Right atrium auricular region (tissue), 2 donors: ENCODE measurements at regions not wholly inside any gene's neighbourhood (a gene's known extent, or its start where the extent isn't known, plus 50 kb on each side); places are given as distances from the start of the nearest gene placed in this dataset.

Experiments
- DNase-seq: peaks from one replicate; pipeline ENCODE4 v3.0.0-alpha.2; 2019; ENCODE audit warnings: low spot score
- H3K27ac ChIP-seq, 2 donors: fragments of 200-600 bp; sonication (generic); 1 replicate in 1 of 2; 2 replicates in 1 of 2; pipeline ENCODE4 v1.5.1; 2016 to 2019
- H3K27me3 ChIP-seq, 2 donors: fragments of 200-600 bp; sonication (generic); one replicate each; pipeline versions ENCODE4 v1.5.1 to v1.6.0; 2017 to 2019
- H3K36me3 ChIP-seq: fragments of 200-600 bp; sonication (generic); one replicate; pipeline ENCODE4 v1.5.1; 2016
- H3K4me1 ChIP-seq, 2 donors: fragments of 200-600 bp; sonication (generic); one replicate each; pipeline versions ENCODE4 v1.5.1 to v1.6.0; 2017 to 2019
- H3K4me3 ChIP-seq, 2 donors: fragments of 200-600 bp; sonication (generic); 1 replicate in 1 of 2; 2 replicates in 1 of 2; pipeline ENCODE4 v1.5.1; 2017 to 2019; ENCODE audit warnings: mild to moderate bottlenecking in 1 of 2, moderate library complexity in 1 of 2
- H3K9me3 ChIP-seq, 2 donors: fragments of 200-600 bp; sonication (generic); one replicate each; pipeline ENCODE4 v1.5.1; 2019
- CTCF ChIP-seq, 2 donors: fragments of 200-600 bp; sonication (generic); IDR thresholded peaks; one replicate each; pipeline ENCODE4 v1.5.1; 2019; ENCODE audit warnings: antibody characterized with exemption in 2 of 2

- TF ChIP-seq CTCF (IDR thresholded peaks at IDR 0.05): no peak
- Histone ChIP-seq H3K4me3 (no peak overlapping the region), H3K4me1 (no peaks in the 10 kb centered on the region)
Observed at GRCh38 chr12:87784350-87784749, 244.9 kb downstream of the C12orf50 start.

GRCh38 chr12:87783467-87783866, 245.7 kb downstream of the C12orf50 start:
- DNase-seq: no peak
- Histone ChIP-seq H3K9me3 (no peaks in the 10 kb centered on the region), H3K27ac (no peak overlapping the region), H3K4me3 (no peak overlapping the region), H3K27me3 (no peaks in the 10 kb centered on the region), H3K4me1 (no peaks in the 10 kb centered on the region), H3K36me3 (no peaks in the 10 kb centered on the region)
- no peak for TF ChIP-seq CTCF (IDR thresholded peaks at IDR 0.05)

More at GRCh38 chr12:87784350-87784749, 244.9 kb downstream of the C12orf50 start:
- Histone ChIP-seq H3K27ac (no peak overlapping the region), H3K36me3 (no peaks in the 10 kb centered on the region), H3K9me3 (no peaks in the 10 kb centered on the region), H3K27me3 (no peaks in the 10 kb centered on the region)
- DNase-seq: no peak

GRCh38 chr12:87782838-87783237, 246.4 kb downstream of the C12orf50 start:
- Histone ChIP-seq H3K9me3 (no peaks in the 10 kb centered on the region), H3K27me3 (no peaks in the 10 kb centered on the region), H3K4me3 (no peak overlapping the region), H3K36me3 (no peaks in the 10 kb centered on the region), H3K27ac (no peak overlapping the region), H3K4me1 (no peaks in the 10 kb centered on the region)
- DNase-seq: no peak
- TF ChIP-seq CTCF (IDR thresholded peaks at IDR 0.05): no peak

- no peak for TF ChIP-seq CTCF (IDR thresholded peaks at IDR 0.05)
- H3K9me3 ChIP-seq: no peaks in the 10 kb centered on the region
- no peak overlapping the region for H3K27ac ChIP-seq
- H3K4me1 ChIP-seq: no peaks in the 10 kb centered on the region
- no peaks in the 10 kb centered on the region for H3K27me3 ChIP-seq
- H3K4me3 ChIP-seq: no peak overlapping the region
- DNase-seq: no peak
- H3K36me3 ChIP-seq: no peaks in the 10 kb centered on the region
Observed at GRCh38 chr12:87779858-87780498, 249.2 kb downstream of the C12orf50 start.

GRCh38 chr12:87779016-87779415, 250.2 kb downstream of the C12orf50 start:
- Histone ChIP-seq H3K27ac (no peak overlapping the region), H3K4me1 (no peaks in the 10 kb centered on the region), H3K36me3 (no peaks in the 10 kb centered on the region), H3K9me3 (no peaks in the 10 kb centered on the region), H3K27me3 (no peaks in the 10 kb centered on the region), H3K4me3 (no peak overlapping the region)
- TF ChIP-seq CTCF (IDR thresholded peaks at IDR 0.05): no peak
- no peak for DNase-seq

- no peaks in the 10 kb centered on the region for H3K36me3 ChIP-seq
- no peak for DNase-seq
- H3K4me1 ChIP-seq: no peaks in the 10 kb centered on the region
- H3K9me3 ChIP-seq: no peaks in the 10 kb centered on the region
- no peaks in the 10 kb centered on the region for H3K27me3 ChIP-seq
- no peak for TF ChIP-seq CTCF (IDR thresholded peaks at IDR 0.05)
- no peak overlapping the region for H3K27ac ChIP-seq
- H3K4me3 ChIP-seq: no peak overlapping the region
Observed at GRCh38 chr12:87778065-87778464, 251.1 kb downstream of the C12orf50 start.
